ENCODE measurements at regions not wholly inside any gene's neighbourhood (a gene's known extent, or its start where the extent isn't known, plus 50 kb on each side); places are given as distances from the start of the nearest gene placed in this dataset.

DNA sequence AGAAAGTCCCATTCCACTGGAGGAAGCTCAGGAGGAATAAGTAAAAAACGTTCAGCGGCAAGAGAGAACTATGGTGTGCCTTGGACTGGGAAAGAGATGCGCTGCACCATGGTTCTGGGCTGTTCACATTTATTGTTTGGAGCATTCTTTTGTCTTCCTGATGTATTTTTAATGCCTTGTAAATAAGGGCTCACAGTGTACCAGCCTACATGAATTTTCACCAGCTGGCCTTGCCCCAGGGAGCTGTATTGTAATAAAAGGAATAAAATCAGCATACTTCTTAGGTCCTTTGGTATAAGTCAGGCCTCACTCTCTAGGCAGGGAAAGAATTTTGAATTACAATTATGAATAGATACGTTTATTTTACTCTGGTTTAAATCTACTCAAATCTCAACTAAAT lies 1249.6 kb downstream of the CNTNAP5 start:
- TF ChIP-seq, protein P1, sequence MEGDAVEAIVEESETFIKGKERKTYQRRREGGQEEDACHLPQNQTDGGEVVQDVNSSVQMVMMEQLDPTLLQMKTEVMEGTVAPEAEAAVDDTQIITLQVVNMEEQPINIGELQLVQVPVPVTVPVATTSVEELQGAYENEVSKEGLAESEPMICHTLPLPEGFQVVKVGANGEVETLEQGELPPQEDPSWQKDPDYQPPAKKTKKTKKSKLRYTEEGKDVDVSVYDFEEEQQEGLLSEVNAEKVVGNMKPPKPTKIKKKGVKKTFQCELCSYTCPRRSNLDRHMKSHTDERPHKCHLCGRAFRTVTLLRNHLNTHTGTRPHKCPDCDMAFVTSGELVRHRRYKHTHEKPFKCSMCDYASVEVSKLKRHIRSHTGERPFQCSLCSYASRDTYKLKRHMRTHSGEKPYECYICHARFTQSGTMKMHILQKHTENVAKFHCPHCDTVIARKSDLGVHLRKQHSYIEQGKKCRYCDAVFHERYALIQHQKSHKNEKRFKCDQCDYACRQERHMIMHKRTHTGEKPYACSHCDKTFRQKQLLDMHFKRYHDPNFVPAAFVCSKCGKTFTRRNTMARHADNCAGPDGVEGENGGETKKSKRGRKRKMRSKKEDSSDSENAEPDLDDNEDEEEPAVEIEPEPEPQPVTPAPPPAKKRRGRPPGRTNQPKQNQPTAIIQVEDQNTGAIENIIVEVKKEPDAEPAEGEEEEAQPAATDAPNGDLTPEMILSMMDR (IDR thresholded peaks at IDR 0.05): no peak
- TF ChIP-seq POLR2A (IDR thresholded peaks at IDR 0.05) (no peak), POLR2AphosphoS5 (IDR thresholded peaks at IDR 0.05) (no peak)

Data from stomach (tissue), 4 donors.